Sigmoid colon (tissue), 3 donors: ENCODE measurements at regions not wholly inside any gene's neighbourhood (a gene's known extent, or its start where the extent isn't known, plus 50 kb on each side); places are given as distances from the start of the nearest gene placed in this dataset.

Experiments used
- POLR2A ChIP-seq, 2 donors: fragments of 450-650 bp; IDR thresholded peaks; one replicate each; pipeline ENCODE4 v1.6.1; 2016; ENCODE audit warnings: antibody characterized with exemption in 2 of 2, mild to moderate bottlenecking in 2 of 2, moderate library complexity in 2 of 2
- TF ChIP-seq, protein P1 (sequence below), 4 experiments: fragments of 450-650 bp in 3 of 4; fragments of 200-600 bp in 1 of 4; IDR thresholded peaks; one replicate each; pipeline ENCODE4 v1.5.1; 2016 to 2019; ENCODE audit warnings: antibody characterized with exemption in 4 of 4, mild to moderate bottlenecking in 3 of 4, moderate library complexity in 2 of 4

- TF ChIP-seq POLR2A (IDR thresholded peaks at IDR 0.05), result no peak
- TF ChIP-seq, protein P1, sequence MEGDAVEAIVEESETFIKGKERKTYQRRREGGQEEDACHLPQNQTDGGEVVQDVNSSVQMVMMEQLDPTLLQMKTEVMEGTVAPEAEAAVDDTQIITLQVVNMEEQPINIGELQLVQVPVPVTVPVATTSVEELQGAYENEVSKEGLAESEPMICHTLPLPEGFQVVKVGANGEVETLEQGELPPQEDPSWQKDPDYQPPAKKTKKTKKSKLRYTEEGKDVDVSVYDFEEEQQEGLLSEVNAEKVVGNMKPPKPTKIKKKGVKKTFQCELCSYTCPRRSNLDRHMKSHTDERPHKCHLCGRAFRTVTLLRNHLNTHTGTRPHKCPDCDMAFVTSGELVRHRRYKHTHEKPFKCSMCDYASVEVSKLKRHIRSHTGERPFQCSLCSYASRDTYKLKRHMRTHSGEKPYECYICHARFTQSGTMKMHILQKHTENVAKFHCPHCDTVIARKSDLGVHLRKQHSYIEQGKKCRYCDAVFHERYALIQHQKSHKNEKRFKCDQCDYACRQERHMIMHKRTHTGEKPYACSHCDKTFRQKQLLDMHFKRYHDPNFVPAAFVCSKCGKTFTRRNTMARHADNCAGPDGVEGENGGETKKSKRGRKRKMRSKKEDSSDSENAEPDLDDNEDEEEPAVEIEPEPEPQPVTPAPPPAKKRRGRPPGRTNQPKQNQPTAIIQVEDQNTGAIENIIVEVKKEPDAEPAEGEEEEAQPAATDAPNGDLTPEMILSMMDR (IDR thresholded peaks at IDR 0.05), result no peak
These were observed 56.0 kb upstream of the LINGO1 start for GRCh38 chr15:77688693-77689092.
